IMR-90 (cell line): ENCODE measurements at regions not wholly inside any gene's neighbourhood (a gene's known extent, or its start where the extent isn't known, plus 50 kb on each side); places are given as distances from the start of the nearest gene placed in this dataset.

Experiments
- ATAC-seq: fragments of 200-7000 bp; cut with Tn5 transposase; 2 replicates; pipeline ENCODE4 v1.9.1; 2020; ENCODE audit warnings: low read depth, mild to moderate bottlenecking, moderate library complexity
- BruUV-seq: library from RNA; stranded (reverse); fragments of 400-500 nt; replicated peaks from 2 replicates; lab custom pipeline; 2021; lab: Mats Ljungman, UMichigan
- CTCF ChIA-PET: fragments of 300-600 bp; formaldehyde crosslinking; extraction: SDS; loops from one replicate; lab custom pipeline; 2021; ENCODE audit warnings: antibody characterized with exemption; lab: Yijun Ruan, JAX
- POLR2A ChIA-PET: fragments of 300-600 bp; sonication (Branson Sonifier 250); formaldehyde crosslinking; loops from one replicate; lab custom pipeline; 2022; ENCODE audit warnings: antibody characterized with exemption; ENCODE audit not compliant: unreplicated experiment; lab: Charles Lee
- DNase-seq: peaks from one replicate; pipeline ENCODE4 v3.0.0; 2013
- H2AFZ ChIP-seq: replicated peaks from 2 replicates; pipeline ENCODE3; 2013; ENCODE audit warnings: low read length, mild to moderate bottlenecking; ENCODE audit not compliant: poor library complexity
- H2AK5ac ChIP-seq: 2 replicates; pipeline ENCODE4 v1.6.1; 2013; ENCODE audit warnings: low read depth, low read length, inconsistent platforms
- H2AK9ac ChIP-seq: replicated peaks from 2 replicates; pipeline ENCODE3; 2013; ENCODE audit warnings: mild to moderate bottlenecking, low read depth, low read length, moderate library complexity; ENCODE audit not compliant: poor library complexity
- H2BK120ac ChIP-seq: 2 replicates; pipeline ENCODE4 v1.6.1; 2013; ENCODE audit warnings: low read depth, low read length, inconsistent platforms
- H2BK15ac ChIP-seq: 3 replicates; pipeline ENCODE4 v1.6.1; 2013; ENCODE audit warnings: low read depth, low read length, inconsistent platforms
- H2BK20ac ChIP-seq: 2 replicates; pipeline ENCODE4 v1.6.1; 2013; ENCODE audit warnings: low read depth, mild to moderate bottlenecking, inconsistent platforms, low read length, moderate library complexity
- H2BK5ac ChIP-seq: 2 replicates; pipeline ENCODE4 v1.6.1; 2013; ENCODE audit warnings: mild to moderate bottlenecking, low read depth, low read length, inconsistent platforms; ENCODE audit not compliant: poor library complexity, severe bottlenecking
- H3K14ac ChIP-seq: replicated peaks from 2 replicates; pipeline ENCODE4 v1.6.1; 2013; ENCODE audit warnings: low read depth, low read length, inconsistent platforms
- H3K18ac ChIP-seq: 2 replicates; pipeline ENCODE4 v1.6.1; 2013; ENCODE audit warnings: low read depth, low read length, control low read depth
- H3K23ac ChIP-seq: 2 replicates; pipeline ENCODE4 v1.6.1; 2013; ENCODE audit warnings: low read depth, low read length, inconsistent platforms
- H3K27ac ChIP-seq: 2 replicates; pipeline ENCODE4 v1.5.1; 2013; ENCODE audit warnings: mild to moderate bottlenecking, control low read depth, low read length; ENCODE audit not compliant: insufficient read depth
- H3K27me3 ChIP-seq: 2 replicates; pipeline ENCODE4 v1.6.1; 2013; ENCODE audit warnings: low read length; ENCODE audit not compliant: control insufficient read depth, insufficient read depth
- H3K36me3 ChIP-seq: 2 replicates; pipeline ENCODE4 v1.6.1; 2013; ENCODE audit warnings: low read length, mixed read lengths; ENCODE audit not compliant: control insufficient read depth, insufficient read depth
- H3K4ac ChIP-seq: 2 replicates; pipeline ENCODE4 v1.6.1; 2013; ENCODE audit warnings: low read depth, low read length, inconsistent platforms
- H3K4me1 ChIP-seq: 2 replicates; pipeline ENCODE4 v1.6.1; 2013; ENCODE audit warnings: low read length, mixed read lengths; ENCODE audit not compliant: control insufficient read depth, insufficient read depth
- H3K4me2 ChIP-seq: 2 replicates; pipeline ENCODE4 v1.6.1; 2013; ENCODE audit warnings: low read depth, mild to moderate bottlenecking, control low read depth, low read length, moderate library complexity
- H3K4me3 ChIP-seq: 2 replicates; pipeline ENCODE4 v1.5.1; 2013; ENCODE audit warnings: low read depth, mild to moderate bottlenecking, control low read depth, low read length, moderate library complexity; ENCODE audit not compliant: insufficient read depth
- H3K56ac ChIP-seq: 2 replicates; pipeline ENCODE4 v1.6.1; 2013; ENCODE audit warnings: low read length, inconsistent platforms; ENCODE audit not compliant: insufficient read depth; ENCODE audit errors: extremely low read depth
- H3K79me1 ChIP-seq, 2 experiments: 2 replicates each; pipeline ENCODE4 v1.6.1; 2013; ENCODE audit warnings: low read length in 2 of 2, inconsistent platforms in 1 of 2, low read depth in 1 of 2
- H3K9ac ChIP-seq: 2 replicates; pipeline ENCODE4 v1.6.1; 2013; ENCODE audit warnings: low read depth, low read length, control low read depth
- H3K9me1 ChIP-seq: 2 replicates; pipeline ENCODE4 v1.6.1; 2013; ENCODE audit warnings: low read length, inconsistent platforms; ENCODE audit not compliant: insufficient read depth
- H3K9me3 ChIP-seq: 2 replicates; pipeline ENCODE4 v1.6.1; 2013; ENCODE audit warnings: low read length; ENCODE audit not compliant: control insufficient read depth, insufficient read depth
- H4K20me1 ChIP-seq: 2 replicates; pipeline ENCODE4 v1.6.1; 2013; ENCODE audit warnings: low read length, inconsistent platforms; ENCODE audit not compliant: insufficient read depth
- H4K5ac ChIP-seq: 2 replicates; pipeline ENCODE4 v1.6.1; 2013; ENCODE audit warnings: mild to moderate bottlenecking, low read depth, low read length, control low read depth
- H4K8ac ChIP-seq, 2 experiments: 2 replicates each; pipeline ENCODE4 v1.6.1; 2013; ENCODE audit warnings: low read depth in 2 of 2, low read length in 2 of 2, control low read depth in 1 of 2, inconsistent platforms in 1 of 2
- H4K91ac ChIP-seq: 2 replicates; pipeline ENCODE4 v1.6.1; 2013; ENCODE audit warnings: low read depth, low read length, inconsistent platforms; ENCODE audit not compliant: insufficient read depth
- NFE2L2 ChIP-seq: fragments of 150-350 bp; IDR thresholded peaks from 2 replicates; pipeline ENCODE4 v1.6.1; 2016; ENCODE audit warnings: low read depth, mild to moderate bottlenecking, low read length
- WGBS, 2 experiments: methylation state at CpG; one replicate each; pipeline versions ENCODE4 v1.1.5 to v1.1.7; 2013; ENCODE audit warnings: missing lambda C conversion rate in 2 of 2; ENCODE audit not compliant: insufficient read length in 1 of 2; ENCODE audit errors: extremely low coverage in 2 of 2; 5-methylcytosine and 5-hydroxymethylcytosine counted together
- dilution Hi-C: fragments of 300-500 bp; cut with HindIII; formaldehyde crosslinking; loops from one replicate; pipeline ENCODE4 v1.14.3; 2018; ENCODE audit warnings: low sequenced_read_pairs; ENCODE audit not compliant: unreplicated experiment
- in situ Hi-C: fragments of 300-500 bp; cut with MboI; formaldehyde crosslinking; loops from 3 replicates; pipeline ENCODE4 v1.14.3; 2019; ENCODE audit warnings: low sequenced_read_pairs, inconsistent platforms, mixed read lengths
- intact Hi-C: fragments of 100-400 bp; cut with micrococcal nuclease; formaldehyde crosslinking; loops from 2 replicates; pipeline ENCODE4 v1.10.0; 2022

GRCh38 chr10:123552760-123553554 is 113.2 kb upstream of the GPR26 start:
- intact Hi-C loops = no loop called here
- Histone ChIP-seq H3K9me3 (peaks cover 5% of the 10 kb centered on the region; the same call in 1 of the 2 replicates), H2BK20ac (no peak overlapping the region), H4K8ac (no peak overlapping the region), H3K23ac (no peak overlapping the region), H3K14ac (no peak overlapping the region), H4K20me1 (no peaks in the 10 kb centered on the region), H3K36me3 (no peaks in the 10 kb centered on the region), H2BK5ac (no peak overlapping the region), H3K9me1 (no peaks in the 10 kb centered on the region), H3K27ac (no peak overlapping the region), H3K4me2 (no peak overlapping the region), H3K27me3 (no peaks in the 10 kb centered on the region), H3K4me3 (no peak overlapping the region), H3K9ac (no peak overlapping the region), H2AK5ac (no peak overlapping the region), H3K79me1 (no peaks in the 10 kb centered on the region), H4K5ac (no peak overlapping the region), H3K18ac (no peak overlapping the region), H2BK120ac (no peak overlapping the region), H3K4me1 (no peaks in the 10 kb centered on the region), H2BK15ac (no peak overlapping the region), H2AFZ (no peak overlapping the region), H3K4ac (no peak overlapping the region), H4K91ac (no peak overlapping the region), H2AK9ac (no peak overlapping the region), H3K56ac (no peak overlapping the region)
- no peak for TF ChIP-seq NFE2L2
- in situ Hi-C loops = loop anchor here (5.0 to 25.0 kb wide), 3 partner anchors 421 to 891 kb away; a partner anchor contains a TSS
- 40% methylated on average over 3 of the region's 11 CpGs; no CpG with 5 or more reads in 1 of the 2 experiments for WGBS, 2 experiments
- no peak for ATAC-seq
- BruUV-seq = no TSS peak
- DNase-seq = no peak
- dilution Hi-C loops = no loop called here
- ChIA-PET CTCF (no interaction called here), POLR2A (no interaction called here)
